NCI-H146 treated with DMSO at 0.1 percent for 48 hours (cell line): ENCODE measurements at regions not wholly inside any gene's neighbourhood (a gene's known extent, or its start where the extent isn't known, plus 50 kb on each side); places are given as distances from the start of the nearest gene placed in this dataset.
"Not testable (repeated sequence)": the region's sequence is repeated elsewhere in the genome, so short reads cannot be mapped to it uniquely, and the experiment has no call there.

Experiments
- DNase-seq: peaks from one replicate; lab custom pipeline; 2025; ENCODE audit not compliant: unreplicated experiment; lab: John Stamatoyannopoulos, UW

DNA sequence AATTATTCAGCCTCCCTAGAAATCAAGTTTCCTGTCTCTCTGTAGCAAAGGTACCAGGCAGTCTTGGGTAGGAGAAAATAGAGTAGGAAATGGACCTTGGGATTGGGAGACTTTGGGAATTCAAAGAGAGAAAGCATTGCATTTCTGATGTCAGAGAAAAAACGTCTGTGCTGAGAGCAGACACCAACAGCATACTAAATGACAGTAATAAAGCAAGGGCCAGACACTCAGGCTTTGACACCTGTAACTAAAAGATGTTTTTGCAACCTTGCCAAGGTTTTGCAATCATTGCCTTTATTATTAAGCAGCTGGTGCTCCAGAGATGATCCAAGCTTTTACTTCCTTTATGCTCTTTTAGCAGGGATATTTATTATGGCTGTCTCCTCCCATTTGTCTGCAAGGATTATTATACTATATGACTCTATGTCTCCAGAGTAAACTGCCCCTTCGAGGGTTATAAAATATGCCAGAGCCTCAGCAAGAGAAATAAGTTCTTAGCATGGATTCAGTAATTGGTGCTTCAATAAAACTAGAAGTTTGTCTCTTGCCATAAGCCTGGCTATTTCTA lies 85.2 kb upstream of the GRAMD1B start:
- DNase-seq: no peak

GRCh38 chr11:123344188-123344587 lies 85.9 kb upstream of the GRAMD1B start:
- DNase-seq: not testable (repeated sequence)

GRCh38 chr11:123338997-123339752 lies 90.9 kb upstream of the GRAMD1B start:
- DNase-seq: no peak

- DNase-seq: no peak
Measured at GRCh38 chr11:123338266-123338800, 91.7 kb upstream of the GRAMD1B start.

GRCh38 chr11:123334925-123335324 lies 95.1 kb upstream of the GRAMD1B start:
- DNase-seq: no peak

- DNase-seq: not testable (repeated sequence)
Measured at GRCh38 chr11:123332577-123332976, 97.5 kb upstream of the GRAMD1B start.

DNA sequence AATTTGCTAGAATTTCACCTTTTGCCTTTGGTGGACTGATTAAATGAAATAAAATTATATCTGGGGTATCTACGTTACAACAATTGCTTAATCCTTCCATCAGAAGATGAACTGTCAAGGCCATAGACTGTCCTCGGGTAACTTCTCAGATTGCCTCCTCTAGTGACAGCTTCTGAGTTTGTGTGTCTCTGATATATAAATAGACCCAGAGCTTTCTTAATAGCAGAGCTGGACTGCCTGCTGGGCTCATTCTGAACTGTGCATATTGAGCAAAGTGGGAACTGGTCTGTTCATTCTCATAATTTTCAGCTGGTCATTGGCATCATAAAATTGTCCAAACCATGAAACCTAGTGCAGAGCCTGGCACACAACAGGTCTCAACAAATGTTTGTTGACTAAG lies 99.1 kb upstream of the GRAMD1B start:
- DNase-seq: no peak

DNA sequence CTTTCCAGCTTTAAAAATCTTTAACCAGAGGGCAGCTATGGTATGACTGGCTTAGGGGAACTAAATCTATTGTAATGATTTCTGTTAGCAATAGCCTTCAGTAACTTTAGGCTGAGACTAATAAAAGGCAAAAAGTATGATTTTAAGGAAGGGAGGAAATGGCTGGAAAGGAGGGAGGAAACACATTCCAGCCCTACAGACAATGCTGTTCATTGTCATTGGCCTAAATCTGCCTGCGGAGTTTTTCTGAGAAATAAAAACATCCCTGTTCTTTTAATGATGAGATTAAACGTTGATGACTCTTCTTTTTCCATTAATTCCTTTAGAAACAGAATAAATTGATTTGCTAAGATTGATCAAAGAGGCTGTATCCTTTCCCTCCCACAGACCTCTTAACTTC lies 99.6 kb upstream of the GRAMD1B start:
- no peak for DNase-seq

- no peak for DNase-seq
Measured at GRCh38 chr11:123330071-123330470, 100.0 kb upstream of the GRAMD1B start.

GRCh38 chr11:123328281-123328867 lies 101.7 kb upstream of the GRAMD1B start:
- DNase-seq: no peak

GRCh38 chr11:123325533-123325932 lies 104.5 kb upstream of the GRAMD1B start:
- no peak for DNase-seq

GRCh38 chr11:123323568-123323967 lies 106.5 kb upstream of the GRAMD1B start:
- no peak for DNase-seq

DNA sequence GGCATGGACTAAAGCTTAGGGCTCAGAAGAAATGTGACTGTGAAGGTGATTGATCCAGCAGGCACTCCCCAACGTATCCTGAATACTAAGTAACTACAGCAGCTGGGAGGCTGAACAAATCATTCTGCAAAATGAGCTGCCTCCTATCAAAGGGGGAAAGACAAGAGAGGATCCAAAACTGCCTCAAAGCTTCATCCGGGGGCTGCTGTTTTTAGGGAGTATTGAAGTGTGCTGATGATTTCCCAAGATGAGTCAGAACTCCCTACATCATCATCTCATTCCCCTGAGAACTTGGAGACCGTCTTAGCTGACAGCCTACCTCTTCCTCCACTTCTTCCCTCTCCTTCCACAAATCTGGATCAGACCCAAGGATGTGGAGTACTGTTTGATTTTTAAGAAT lies 108.4 kb upstream of the GRAMD1B start:
- DNase-seq: no peak

DNA sequence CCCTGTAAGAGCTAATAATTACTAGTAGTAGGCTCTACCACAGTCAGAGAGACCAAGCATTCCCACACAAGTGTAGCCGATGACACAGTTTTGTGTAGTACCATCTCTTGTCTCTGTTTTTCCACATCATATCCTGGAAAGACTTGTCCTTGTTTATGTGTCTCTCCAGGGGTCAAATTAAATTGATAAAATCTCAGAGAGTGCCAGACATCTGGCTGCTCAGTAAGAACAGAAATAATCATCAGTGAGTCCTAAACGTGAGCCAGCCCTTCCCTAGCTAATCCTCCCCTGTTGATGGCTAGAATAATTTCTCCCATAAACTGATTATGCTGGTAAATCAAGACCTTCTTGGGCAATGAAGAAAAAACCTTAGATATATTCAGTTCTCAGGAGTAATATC lies 111.4 kb upstream of the GRAMD1B start:
- no peak for DNase-seq

DNA sequence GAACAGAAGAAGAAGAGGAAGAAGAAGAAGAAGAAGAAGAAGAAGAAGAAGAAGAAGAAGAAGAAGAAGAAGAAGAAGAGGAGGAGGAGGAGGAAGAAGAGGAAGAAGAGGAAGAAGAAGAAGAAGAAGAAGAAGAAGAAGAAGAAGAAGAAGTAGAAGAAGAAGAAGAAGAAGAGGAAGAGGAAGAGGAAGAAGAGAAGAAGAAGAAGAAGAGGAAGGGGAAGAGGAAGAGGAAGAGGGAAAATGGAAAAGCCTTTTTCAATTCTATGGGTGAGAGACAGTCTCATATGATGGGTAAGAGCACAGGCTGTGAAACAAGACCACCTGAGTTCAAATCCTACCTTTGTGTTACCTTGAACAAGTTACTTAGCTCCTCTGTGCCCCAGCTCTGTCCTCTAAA lies 111.9 kb upstream of the GRAMD1B start:
- DNase-seq: not testable (repeated sequence)

DNA sequence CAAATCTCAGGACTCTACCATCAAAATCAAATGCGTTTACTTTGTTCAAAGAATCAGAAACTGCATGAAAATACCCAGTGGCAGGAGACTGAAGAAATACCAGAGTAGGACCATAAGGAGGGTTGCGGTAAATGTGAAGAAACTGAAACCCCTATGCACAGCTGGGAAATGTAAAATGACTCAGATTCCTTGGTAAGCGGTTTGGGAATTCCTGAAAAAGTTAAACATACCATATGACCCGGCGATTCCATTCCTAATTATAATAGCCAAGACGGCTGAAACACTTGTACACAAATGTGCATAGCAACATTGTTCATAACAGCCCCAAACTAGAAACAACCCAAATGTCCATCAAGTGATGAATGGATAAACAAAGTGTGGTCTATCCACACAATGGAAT lies 114.1 kb upstream of the GRAMD1B start:
- DNase-seq: no peak

DNA sequence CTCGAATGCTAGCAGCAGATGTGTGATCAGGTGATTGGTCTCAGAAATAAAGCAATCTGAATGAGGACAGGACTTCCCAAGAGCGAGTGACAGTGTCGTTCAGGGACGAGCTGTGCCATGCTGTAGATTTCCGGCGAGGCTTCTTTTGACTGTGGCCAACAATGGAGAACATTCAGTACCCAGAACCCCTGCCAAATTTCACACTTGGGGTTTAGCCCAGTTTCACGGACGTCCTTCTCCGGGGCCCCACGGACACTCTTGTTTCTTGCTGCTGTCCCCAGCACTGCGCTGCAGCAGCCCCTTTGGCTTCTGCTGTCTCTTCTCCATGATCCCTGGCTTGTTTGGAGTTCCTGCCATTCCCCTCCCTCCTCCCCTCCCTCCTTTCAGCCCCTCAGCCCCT lies 115.1 kb upstream of the GRAMD1B start:
- no peak for DNase-seq

- no peak for DNase-seq
Measured at GRCh38 chr11:123313262-123313661, 116.8 kb upstream of the GRAMD1B start.

DNA sequence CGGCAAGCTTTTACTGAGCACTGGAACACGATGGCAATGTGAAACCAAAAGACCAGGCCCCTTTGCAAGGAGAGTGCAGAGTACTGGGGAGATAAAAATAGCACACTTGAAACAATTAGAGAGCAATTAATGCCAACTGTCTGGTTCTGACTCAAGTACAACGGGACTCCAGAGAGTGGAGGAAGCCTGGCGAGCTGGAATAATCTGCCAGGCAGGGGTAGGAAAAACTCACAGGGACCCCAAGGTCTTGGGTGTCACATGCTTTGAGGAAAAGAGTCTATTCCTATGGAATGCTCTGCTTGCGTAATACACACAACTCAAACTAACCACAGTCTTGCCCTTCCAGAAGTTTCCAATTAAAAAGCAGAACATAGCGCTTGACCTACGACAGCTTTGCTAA lies 113.0 kb upstream of the CLMP start:
- DNase-seq: no peak

DNA sequence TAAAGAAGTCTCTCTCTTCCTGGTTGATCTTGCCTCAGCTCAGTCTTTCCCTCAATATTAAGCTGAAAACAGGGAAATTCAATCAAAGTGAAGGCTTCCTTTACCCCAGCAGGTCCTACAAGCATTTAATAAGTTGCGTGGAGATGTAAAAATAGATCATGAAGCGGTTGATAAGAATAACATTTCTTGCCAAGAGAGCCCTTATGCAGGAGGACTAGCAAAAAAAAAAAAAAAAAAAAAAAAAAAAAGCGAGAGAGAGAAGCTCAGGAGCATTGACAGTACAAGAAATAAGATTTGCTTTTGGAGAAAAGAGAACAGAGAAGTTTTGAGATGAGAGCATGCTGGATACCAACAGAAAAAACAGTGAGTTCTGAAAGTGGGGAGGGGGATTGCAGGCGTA lies 112.2 kb upstream of the CLMP start:
- no peak for DNase-seq

DNA sequence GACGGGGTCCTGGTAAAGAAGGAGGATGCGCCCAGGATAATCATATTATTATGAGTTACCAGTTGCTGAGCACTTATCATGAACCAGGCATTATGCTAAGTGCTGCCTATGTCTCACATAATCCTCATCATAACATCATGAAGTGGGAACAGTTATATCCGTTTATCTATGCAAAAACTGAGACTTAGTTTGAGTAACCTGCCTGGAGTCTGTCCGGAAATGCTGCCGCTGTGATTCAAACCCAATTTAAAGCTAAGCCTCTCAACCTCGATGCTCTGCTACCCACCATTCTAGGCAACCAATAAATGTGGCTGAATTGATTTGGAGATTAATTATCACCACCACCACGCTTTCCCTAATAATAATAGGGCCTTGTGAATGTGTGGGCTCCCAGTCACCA lies 111.5 kb upstream of the CLMP start:
- DNase-seq: no peak
